Spleen (tissue), 11 donors: ENCODE measurements at regions not wholly inside any gene's neighbourhood (a gene's known extent, or its start where the extent isn't known, plus 50 kb on each side); places are given as distances from the start of the nearest gene placed in this dataset.

Experiments
- DNase-seq: peaks from one replicate; pipeline ENCODE4 v3.0.0-alpha.2; 2020
- H3K27ac ChIP-seq, 8 donors: fragments of 200-600 bp; sonication (generic) in 7 of 8; 1 replicate in 4 of 8; 2 replicates in 4 of 8; pipeline versions ENCODE4 v1.5.0 to v1.8.0; 2016 to 2021; ENCODE audit warnings: inconsistent platforms in 4 of 8, mild to moderate bottlenecking in 4 of 8, moderate library complexity in 1 of 8
- H3K27me3 ChIP-seq, 7 donors: fragments of 200-600 bp; sonication (generic) in 6 of 7; replicated peaks in 1 of 7; 1 replicate in 4 of 7; 2 replicates in 3 of 7; pipeline versions ENCODE4 v1.5.0 to v1.8.0; 2016 to 2021; ENCODE audit warnings: inconsistent platforms in 3 of 7, mild to moderate bottlenecking in 1 of 7
- H3K36me3 ChIP-seq, 6 donors: fragments of 200-600 bp; sonication (generic) in 5 of 6; 1 replicate in 4 of 6; 2 replicates in 2 of 6; pipeline versions ENCODE4 v1.5.0 to v1.8.0; 2016 to 2021; ENCODE audit warnings: inconsistent platforms in 2 of 6
- H3K4me1 ChIP-seq, 6 donors: fragments of 200-600 bp; sonication (generic) in 5 of 6; 1 replicate in 3 of 6; 2 replicates in 3 of 6; pipeline versions ENCODE4 v1.5.0 to v1.8.0; 2016 to 2021; ENCODE audit warnings: inconsistent platforms in 3 of 6
- H3K4me3 ChIP-seq, 8 donors: fragments of 200-600 bp; sonication (generic) in 7 of 8; 1 replicate in 4 of 8; 2 replicates in 4 of 8; pipeline versions ENCODE4 v1.5.0 to v1.8.0; 2016 to 2021; ENCODE audit warnings: inconsistent platforms in 4 of 8, mild to moderate bottlenecking in 4 of 8, moderate library complexity in 2 of 8
- H3K9me3 ChIP-seq, 8 donors: fragments of 200-600 bp; sonication (generic) in 7 of 8; 1 replicate in 4 of 8; 2 replicates in 4 of 8; pipeline versions ENCODE4 v1.5.0 to v1.8.0; 2016 to 2021; ENCODE audit warnings: inconsistent platforms in 4 of 8
- CTCF ChIP-seq, 11 experiments: fragments of 200-600 bp in 7 of 11; fragments of 450-650 bp in 4 of 11; sonication (generic) in 4 of 11; IDR thresholded peaks in 8 of 11; conservative IDR thresholded peaks in 3 of 11; 1 replicate in 7 of 11; 2 replicates in 4 of 11; pipeline versions ENCODE4 v1.4.0 to v1.8.0; 2016 to 2021; ENCODE audit warnings: antibody characterized with exemption in 11 of 11, inconsistent platforms in 4 of 11, mild to moderate bottlenecking in 1 of 11
- POLR2A ChIP-seq, 3 donors: fragments of 450-650 bp; IDR thresholded peaks; one replicate each; pipeline ENCODE4 v1.5.1; 2017; ENCODE audit warnings: antibody characterized with exemption in 3 of 3, mild to moderate bottlenecking in 1 of 3
- POLR2AphosphoS5 ChIP-seq, 3 donors: sonication (generic); formaldehyde crosslinking; IDR thresholded peaks; one replicate each; pipeline ENCODE4 v1.5.1; 2017; ENCODE audit warnings: antibody characterized with exemption in 3 of 3
- WGBS, 5 donors: extraction: QIAGEN DNeasy Blood & Tissue Kit in 3 of 5; methylation state at CpG; one replicate each; pipeline versions ENCODE4 v1.1.5 to v1.1.7; 2013 to 2018; 5-methylcytosine and 5-hydroxymethylcytosine counted together
- intact Hi-C: fragments of 100-400 bp; cut with DNase I; formaldehyde crosslinking; loops from one replicate; pipeline ENCODE4 v1.15.0; 2023; ENCODE audit warnings: low total_unique reads
- donor health status: healthy with polysubstance abuse.
- donor health status: DM: no; HTN: no; CAD: no; lungs with moderate emphysema.
- donor health status: DM: no; HTN: no; CAD: no.
- donor health status: Bipolar disorder and iron deficiency.
- donor health status: healthy.
- donor health status: DM: no; HTN: no; CAD: no.
- donor health status: DM: yes; HTN: yes; CAD: no.

DNA sequence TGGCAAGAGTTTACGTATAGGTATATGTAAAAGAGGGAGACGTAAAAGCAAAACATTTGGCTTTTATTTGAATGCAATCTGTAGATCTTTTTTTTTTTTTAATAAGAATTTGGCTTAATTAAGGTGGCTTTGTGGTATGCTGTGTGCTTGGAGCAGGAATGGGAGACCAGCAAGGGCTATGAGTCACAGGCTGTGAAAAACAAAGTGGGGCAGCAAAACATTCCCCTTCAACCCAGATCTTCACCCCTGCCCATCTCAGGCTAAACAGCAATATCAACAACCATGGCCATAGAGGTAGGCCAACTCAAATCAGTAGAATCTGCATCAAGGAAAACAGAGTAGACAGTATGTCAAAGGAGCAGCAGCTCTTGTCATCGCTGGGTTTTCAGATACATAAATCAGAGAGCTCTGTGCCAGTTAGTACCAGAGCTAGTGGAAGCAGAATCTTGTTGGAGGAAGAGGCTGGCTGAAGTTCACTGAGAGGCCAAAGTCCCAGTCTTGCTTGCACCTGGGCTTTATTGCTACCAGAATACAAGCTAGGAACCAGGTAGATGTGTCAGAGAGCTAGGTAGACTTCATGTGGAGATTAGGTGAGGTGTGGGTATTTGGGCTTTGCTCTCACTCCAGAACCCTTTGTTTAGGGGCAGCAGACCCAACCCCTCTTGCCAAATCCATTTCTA, 191.5 kb upstream of the FANCL start:
- no peak for DNase-seq
- WGBS, 5 donors, result 84 to 95% (median 90%) methylated on average over 3 of the region's 3 CpGs

GRCh38 chr2:58429014-58429875, 188.1 kb upstream of the FANCL start:
- no peak overlapping the region for H3K27ac ChIP-seq
- 44 to 53% (median 46%) methylated on average over 13 of the region's 13 CpGs for WGBS, 5 donors
- intact Hi-C loops, result no loop called here
- H3K36me3 ChIP-seq, result no peaks in the 10 kb centered on the region
- H3K4me3 ChIP-seq, result peak overlapping the region in 5 of 8 donors; percentile 6 to 63 (median 34)
- H3K9me3 ChIP-seq, result no peaks in the 10 kb centered on the region
- H3K27me3 ChIP-seq, result peaks cover 0 to 52% (median 25%) of the 10 kb centered on the region in 7 donors
- H3K4me1 ChIP-seq, result peaks cover 0 to 21% (median 13%) of the 10 kb centered on the region in 6 donors
- TF ChIP-seq POLR2A (IDR thresholded peaks at IDR 0.05) (no peak), CTCF (IDR thresholded peaks at IDR 0.05 in 8 of 11, conservative IDR thresholded peaks at IDR 0.05 in 3 of 11) (no peak), POLR2AphosphoS5 (IDR thresholded peaks at IDR 0.05) (no peak)
- DNase-seq, result no peak

More for the DNA sequence above, 191.5 kb upstream of the FANCL start:
- Histone ChIP-seq H3K27me3 (peaks cover 0 to 26% (median 12%) of the 10 kb centered on the region in 7 donors), H3K36me3 (no peaks in the 10 kb centered on the region), H3K4me1 (peaks cover 0 to 14% (median 8%) of the 10 kb centered on the region in 6 donors), H3K9me3 (no peaks in the 10 kb centered on the region), H3K27ac (no peak overlapping the region), H3K4me3 (no peak overlapping the region)
- intact Hi-C loops, result no loop called here
- no peak for TF ChIP-seq POLR2A (IDR thresholded peaks at IDR 0.05)
- TF ChIP-seq CTCF (IDR thresholded peaks at IDR 0.05 in 8 of 11, conservative IDR thresholded peaks at IDR 0.05 in 3 of 11), result no peak
- TF ChIP-seq POLR2AphosphoS5 (IDR thresholded peaks at IDR 0.05), result no peak

DNA sequence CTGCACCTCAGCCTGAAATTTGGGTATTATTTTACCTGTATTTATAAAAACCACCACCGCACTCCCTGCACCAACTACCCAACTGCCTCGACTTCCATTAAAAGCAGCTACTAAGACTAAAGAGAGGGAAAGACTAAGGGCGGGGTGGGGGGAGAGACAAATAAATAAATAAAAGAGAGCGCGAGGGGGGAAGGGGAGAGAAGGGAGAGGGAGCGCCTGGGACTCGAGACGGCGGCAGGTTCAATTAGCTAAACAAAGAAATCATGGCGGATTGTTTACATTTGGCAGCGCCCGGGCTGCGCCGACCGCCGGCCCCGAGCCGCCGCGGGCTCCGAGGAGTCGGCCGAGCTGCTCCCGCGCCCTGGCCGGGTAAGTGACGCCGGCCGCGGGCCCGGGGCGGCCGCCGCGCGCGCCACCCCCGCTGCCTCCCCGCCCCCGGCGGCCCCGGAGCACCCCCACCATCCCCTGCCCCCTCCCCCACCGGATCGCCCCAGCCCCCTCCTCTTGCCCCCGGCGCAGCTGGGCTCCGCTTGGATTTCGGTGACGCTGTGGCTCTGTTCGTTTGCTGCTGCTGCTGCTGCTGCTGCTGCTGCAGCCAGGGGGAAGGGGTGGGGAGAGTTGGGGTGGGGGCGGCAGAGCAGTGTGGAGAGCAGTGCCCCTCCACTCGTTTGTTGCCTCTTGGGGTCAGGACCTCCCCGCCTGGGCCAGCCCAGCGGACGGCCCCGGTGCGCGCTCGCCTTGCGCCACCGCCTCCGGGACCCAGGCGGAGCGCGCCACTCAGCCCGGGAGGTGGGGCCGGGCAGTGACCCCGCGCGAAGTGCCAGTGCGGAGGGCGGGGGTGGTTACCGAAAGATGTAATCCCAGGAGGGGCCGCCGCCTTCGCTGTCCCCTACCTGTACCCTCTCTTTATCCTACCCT, 187.2 kb upstream of the FANCL start:
- DNase-seq, result peak; percentile 66
- intact Hi-C loops, result no loop called here
- TF ChIP-seq POLR2A (IDR thresholded peaks at IDR 0.05) (no peak), POLR2AphosphoS5 (IDR thresholded peaks at IDR 0.05) (no peak), CTCF (IDR thresholded peaks at IDR 0.05 in 8 of 11, conservative IDR thresholded peaks at IDR 0.05 in 3 of 11) (no peak)
- Histone ChIP-seq H3K27me3 (peaks cover 0 to 52% (median 25%) of the 10 kb centered on the region in 7 donors), H3K27ac (no peak overlapping the region), H3K36me3 (no peaks in the 10 kb centered on the region), H3K4me3 (peak overlapping the region in 7 of 8 donors; percentile 11 to 63 (median 28)), H3K4me1 (peaks cover 0 to 21% (median 13%) of the 10 kb centered on the region in 6 donors), H3K9me3 (no peaks in the 10 kb centered on the region)
- WGBS, 5 donors, result 0 to 3% (median 1%) methylated on average over 52 to 76 of the region's 76 CpGs
